IPS-20b (cell line): ENCODE measurements at regions not wholly inside any gene's neighbourhood (a gene's known extent, or its start where the extent isn't known, plus 50 kb on each side); places are given as distances from the start of the nearest gene placed in this dataset.

Experiments used
- H3K27ac ChIP-seq: one replicate; pipeline ENCODE4 v1.5.1; 2013; ENCODE audit warnings: low read length
- H3K27me3 ChIP-seq: 2 replicates; pipeline ENCODE4 v1.6.1; 2013; ENCODE audit warnings: mild to moderate bottlenecking, low read length, inconsistent platforms; ENCODE audit not compliant: insufficient read depth
- H3K36me3 ChIP-seq: 2 replicates; pipeline ENCODE4 v1.6.1; 2013; ENCODE audit warnings: low read depth, mild to moderate bottlenecking, inconsistent platforms, low read length, moderate library complexity; ENCODE audit not compliant: insufficient read depth
- H3K4me1 ChIP-seq: 2 replicates; pipeline ENCODE4 v1.6.1; 2013; ENCODE audit warnings: mild to moderate bottlenecking, control low read depth, inconsistent platforms, low read length, moderate library complexity; ENCODE audit not compliant: insufficient read depth
- H3K4me3 ChIP-seq: 2 replicates; pipeline ENCODE4 v1.5.1; 2013; ENCODE audit warnings: mild to moderate bottlenecking, low read length, inconsistent platforms
- H3K9ac ChIP-seq: 2 replicates; pipeline ENCODE4 v1.6.1; 2013; ENCODE audit warnings: low read depth, mild to moderate bottlenecking, inconsistent platforms, low read length, moderate library complexity
- H3K9me3 ChIP-seq: 2 replicates; pipeline ENCODE4 v1.6.1; 2013; ENCODE audit warnings: mild to moderate bottlenecking, low read depth, low read length, inconsistent platforms; ENCODE audit not compliant: insufficient read depth

- H3K27ac ChIP-seq: no peak overlapping the region
- H3K9ac ChIP-seq: no peak overlapping the region
- no peak overlapping the region for H3K4me3 ChIP-seq
- no peaks in the 10 kb centered on the region for H3K9me3 ChIP-seq
- H3K4me1 ChIP-seq: no peaks in the 10 kb centered on the region
- no peaks in the 10 kb centered on the region for H3K36me3 ChIP-seq
- H3K27me3 ChIP-seq: no peaks in the 10 kb centered on the region
These were observed 270.5 kb upstream of the SLC30A5 start for GRCh38 chr5:68823301-68823700.

GRCh38 chr5:68830377-68830898 lies 263.4 kb upstream of the SLC30A5 start:
- Histone ChIP-seq H3K9ac (no peak overlapping the region), H3K36me3 (no peaks in the 10 kb centered on the region), H3K9me3 (no peaks in the 10 kb centered on the region), H3K27me3 (no peaks in the 10 kb centered on the region), H3K4me3 (no peak overlapping the region), H3K27ac (no peak overlapping the region), H3K4me1 (no peaks in the 10 kb centered on the region; the same call in 1 of the 2 replicates)

- H3K4me3 ChIP-seq: no peak overlapping the region
- H3K36me3 ChIP-seq: no peaks in the 10 kb centered on the region
- no peaks in the 10 kb centered on the region; the same call in 1 of the 2 replicates for H3K4me1 ChIP-seq
- H3K9me3 ChIP-seq: no peaks in the 10 kb centered on the region
- no peak overlapping the region for H3K27ac ChIP-seq
- no peaks in the 10 kb centered on the region for H3K27me3 ChIP-seq
- no peak overlapping the region for H3K9ac ChIP-seq
These were observed 259.3 kb upstream of the SLC30A5 start for GRCh38 chr5:68834491-68834981.

- Histone ChIP-seq H3K36me3 (no peaks in the 10 kb centered on the region), H3K9ac (no peak overlapping the region), H3K9me3 (no peaks in the 10 kb centered on the region), H3K27ac (no peak overlapping the region), H3K4me3 (no peak overlapping the region), H3K4me1 (no peaks in the 10 kb centered on the region; the same call in 1 of the 2 replicates), H3K27me3 (no peaks in the 10 kb centered on the region)
These were observed 255.6 kb upstream of the SLC30A5 start for GRCh38 chr5:68838157-68838718.

DNA sequence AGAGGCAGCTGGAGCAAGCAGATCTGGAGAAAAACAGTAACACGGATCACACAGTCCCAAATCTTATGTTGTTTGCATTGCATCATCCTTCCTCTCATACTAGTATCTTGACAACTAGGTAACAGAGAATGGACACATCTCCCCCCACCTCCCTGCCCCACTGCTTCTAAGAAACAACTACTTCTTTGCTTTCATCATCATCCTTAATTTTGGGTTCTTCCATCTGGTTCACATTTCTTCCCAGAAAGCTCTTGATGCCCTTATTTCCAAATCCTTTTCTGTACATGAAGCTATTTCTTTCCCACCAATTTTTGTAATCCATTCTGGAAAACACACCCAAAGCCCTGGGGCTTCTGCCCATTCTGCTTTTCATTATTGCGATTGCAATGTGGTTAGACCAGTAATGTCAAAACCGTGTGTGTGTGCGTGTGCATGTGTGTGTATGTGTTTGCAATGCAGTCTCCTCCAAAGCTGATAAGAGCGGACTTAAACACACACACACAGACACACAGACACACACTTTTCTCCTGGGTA lies 254.7 kb upstream of the SLC30A5 start:
- H3K4me1 ChIP-seq: no peaks in the 10 kb centered on the region; the same call in 1 of the 2 replicates
- no peak overlapping the region for H3K27ac ChIP-seq
- H3K27me3 ChIP-seq: no peaks in the 10 kb centered on the region
- H3K9ac ChIP-seq: no peak overlapping the region
- H3K9me3 ChIP-seq: no peaks in the 10 kb centered on the region
- H3K36me3 ChIP-seq: no peaks in the 10 kb centered on the region
- H3K4me3 ChIP-seq: no peak overlapping the region

DNA sequence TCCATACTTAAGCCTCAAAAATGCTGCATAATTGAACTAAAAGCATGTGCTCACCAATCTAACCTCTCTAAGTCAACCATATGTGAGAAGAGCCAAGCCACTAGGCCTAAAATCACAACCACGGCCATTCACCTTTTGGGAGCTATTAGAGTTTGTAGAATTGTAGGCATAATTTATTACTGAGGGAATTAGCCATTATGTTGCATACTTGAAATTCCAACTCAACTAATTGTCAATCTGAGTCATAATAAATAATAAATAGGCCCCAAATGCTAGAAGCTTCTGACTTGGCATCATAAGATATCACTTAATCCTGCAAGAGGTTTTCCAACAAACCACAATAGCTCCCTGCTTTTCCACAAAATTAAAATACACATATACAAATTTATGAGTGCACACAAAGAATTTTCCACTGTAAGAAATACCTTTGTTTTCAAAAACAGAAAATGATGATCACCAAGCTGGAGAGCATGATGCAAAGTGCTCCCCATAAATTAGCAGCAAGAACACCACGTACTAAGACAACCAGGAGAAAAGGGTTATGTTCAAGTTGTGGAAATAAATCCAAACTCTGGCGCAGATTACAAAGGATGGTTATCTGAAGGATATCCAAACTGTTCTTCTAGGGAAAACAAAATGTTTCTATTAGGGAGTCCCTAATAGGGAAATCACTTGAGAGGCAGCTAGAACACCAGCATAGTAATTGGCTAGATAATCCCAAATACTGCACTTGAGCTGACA lies 250.0 kb upstream of the SLC30A5 start:
- H3K4me1 ChIP-seq: no peaks in the 10 kb centered on the region; the same call in 1 of the 2 replicates
- H3K36me3 ChIP-seq: no peaks in the 10 kb centered on the region
- no peak overlapping the region for H3K4me3 ChIP-seq
- no peaks in the 10 kb centered on the region for H3K27me3 ChIP-seq
- H3K27ac ChIP-seq: no peak overlapping the region
- no peak overlapping the region for H3K9ac ChIP-seq
- H3K9me3 ChIP-seq: no peaks in the 10 kb centered on the region

GRCh38 chr5:68845131-68845530 lies 248.7 kb upstream of the SLC30A5 start:
- Histone ChIP-seq H3K4me1 (no peaks in the 10 kb centered on the region; the same call in 1 of the 2 replicates), H3K9me3 (no peaks in the 10 kb centered on the region), H3K27ac (no peak overlapping the region), H3K36me3 (no peaks in the 10 kb centered on the region), H3K9ac (no peak overlapping the region), H3K4me3 (no peak overlapping the region), H3K27me3 (no peaks in the 10 kb centered on the region)

DNA sequence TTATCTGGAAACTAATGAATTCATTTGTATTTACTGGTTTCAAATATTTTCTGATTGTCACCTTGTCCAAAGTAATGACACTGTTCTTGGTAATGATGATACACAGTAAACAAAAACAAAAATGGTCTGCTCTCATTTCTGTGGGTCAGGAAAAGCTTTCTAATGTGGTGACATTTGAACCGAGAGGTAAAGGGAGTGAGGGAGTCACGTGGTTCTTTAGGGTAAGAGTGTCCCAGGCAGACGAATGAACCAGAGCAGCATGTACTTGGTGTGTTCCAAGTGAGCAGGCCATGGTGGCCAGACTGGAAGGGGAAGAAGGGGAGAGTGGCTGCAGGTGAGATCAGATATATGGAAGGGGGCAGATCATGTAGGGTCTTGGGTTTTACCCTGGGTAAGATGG lies 247.0 kb upstream of the SLC30A5 start:
- Histone ChIP-seq H3K27ac (no peak overlapping the region), H3K27me3 (no peaks in the 10 kb centered on the region)

DNA sequence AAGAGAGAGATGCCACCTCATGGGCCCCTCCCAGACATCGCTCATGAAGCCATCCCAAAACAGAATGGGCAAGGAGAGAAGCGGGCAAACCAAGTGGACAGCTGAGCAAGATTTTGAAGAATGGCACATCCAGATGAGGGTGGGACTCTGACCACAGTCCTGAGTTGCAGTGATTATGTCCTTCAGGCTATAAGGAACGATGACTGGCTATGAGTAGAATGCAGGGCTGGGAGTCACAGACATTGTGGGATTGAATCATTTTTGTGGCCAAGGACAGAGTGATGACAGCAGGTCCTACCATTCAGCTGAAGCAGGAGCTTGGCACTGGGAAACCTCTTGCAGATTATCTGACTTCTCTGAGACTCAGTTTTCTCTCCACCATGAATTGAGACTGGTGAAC lies 245.7 kb upstream of the SLC30A5 start:
- Histone ChIP-seq H3K4me3 (no peak overlapping the region), H3K9ac (no peak overlapping the region), H3K27me3 (no peaks in the 10 kb centered on the region), H3K9me3 (no peaks in the 10 kb centered on the region), H3K4me1 (no peaks in the 10 kb centered on the region; the same call in 1 of the 2 replicates), H3K36me3 (no peaks in the 10 kb centered on the region), H3K27ac (no peak overlapping the region)

More for the DNA sequence above, 247.0 kb upstream of the SLC30A5 start:
- no peaks in the 10 kb centered on the region for H3K36me3 ChIP-seq
- no peak overlapping the region for H3K4me3 ChIP-seq
- no peak overlapping the region for H3K9ac ChIP-seq
- H3K9me3 ChIP-seq: no peaks in the 10 kb centered on the region
- H3K4me1 ChIP-seq: no peaks in the 10 kb centered on the region; the same call in 1 of the 2 replicates

DNA sequence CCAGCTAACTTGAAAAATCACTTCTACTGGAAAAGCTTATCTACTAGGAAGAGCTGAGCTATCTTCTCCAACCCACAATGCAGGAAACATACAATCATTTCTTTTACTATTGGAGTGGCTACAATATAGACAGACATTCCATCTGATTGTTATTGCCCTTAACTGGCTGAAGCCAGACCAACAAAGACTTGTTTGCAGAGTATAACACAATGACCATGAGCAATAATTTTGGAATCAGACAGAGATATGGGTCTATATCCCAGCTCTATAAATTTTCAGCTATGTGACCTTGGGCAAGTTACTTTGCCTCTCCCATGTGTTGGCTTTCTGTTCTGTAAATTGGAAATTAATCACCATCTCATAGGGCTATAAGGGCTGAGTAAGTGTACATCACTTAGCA lies 244.7 kb upstream of the SLC30A5 start:
- no peak overlapping the region for H3K9ac ChIP-seq
- H3K4me3 ChIP-seq: no peak overlapping the region
- no peak overlapping the region for H3K27ac ChIP-seq
- no peaks in the 10 kb centered on the region; the same call in 1 of the 2 replicates for H3K4me1 ChIP-seq
- H3K36me3 ChIP-seq: no peaks in the 10 kb centered on the region
- no peaks in the 10 kb centered on the region for H3K9me3 ChIP-seq
- no peaks in the 10 kb centered on the region for H3K27me3 ChIP-seq

GRCh38 chr5:68849906-68850305 lies 243.9 kb upstream of the SLC30A5 start:
- Histone ChIP-seq H3K36me3 (no peaks in the 10 kb centered on the region), H3K27ac (no peak overlapping the region), H3K27me3 (no peaks in the 10 kb centered on the region), H3K4me3 (no peak overlapping the region), H3K4me1 (no peaks in the 10 kb centered on the region; the same call in 1 of the 2 replicates), H3K9ac (no peak overlapping the region), H3K9me3 (no peaks in the 10 kb centered on the region)
